Mesendoderm (in vitro differentiated cells): ENCODE measurements at regions not wholly inside any gene's neighbourhood (a gene's known extent, or its start where the extent isn't known, plus 50 kb on each side); places are given as distances from the start of the nearest gene placed in this dataset.

Source experiments
- DNase-seq: peaks from one replicate; pipeline ENCODE4 v3.0.0; 2013
- H2AK5ac ChIP-seq: 2 replicates; pipeline ENCODE4 v1.6.1; 2013; ENCODE audit warnings: low read length, inconsistent platforms
- H2BK120ac ChIP-seq: 2 replicates; pipeline ENCODE4 v1.6.1; 2013; ENCODE audit warnings: low read depth, mild to moderate bottlenecking, low read length, moderate library complexity, mixed read lengths
- H2BK15ac ChIP-seq: replicated peaks from 2 replicates; pipeline ENCODE4 v1.6.1; 2013; ENCODE audit warnings: low read depth, mild to moderate bottlenecking, moderate library complexity
- H2BK5ac ChIP-seq: 2 replicates; pipeline ENCODE4 v1.6.1; 2013; ENCODE audit warnings: low read length, inconsistent platforms
- H3K18ac ChIP-seq: 2 replicates; pipeline ENCODE4 v1.6.1; 2013; ENCODE audit warnings: mild to moderate bottlenecking, low read length, mixed read lengths
- H3K23ac ChIP-seq: one replicate; pipeline ENCODE4 v1.6.1; 2013; ENCODE audit warnings: low read length
- H3K27ac ChIP-seq: 2 replicates; pipeline ENCODE4 v1.5.1; 2013; ENCODE audit warnings: low read depth, mild to moderate bottlenecking, inconsistent platforms, low read length, moderate library complexity
- H3K27me3 ChIP-seq: 2 replicates; pipeline ENCODE4 v1.6.1; 2013; ENCODE audit warnings: low read length, control low read depth, mild to moderate bottlenecking, inconsistent platforms; ENCODE audit not compliant: insufficient read depth, poor library complexity
- H3K36me3 ChIP-seq: 2 replicates; pipeline ENCODE4 v1.6.1; 2013; ENCODE audit warnings: low read length, inconsistent platforms; ENCODE audit not compliant: control insufficient read depth, insufficient read depth
- H3K4ac ChIP-seq: one replicate; pipeline ENCODE4 v1.6.1; 2013; ENCODE audit warnings: low read depth, mild to moderate bottlenecking, low read length, moderate library complexity
- H3K4me1 ChIP-seq: 2 replicates; pipeline ENCODE4 v1.6.1; 2013; ENCODE audit warnings: low read depth, low read length, inconsistent platforms; ENCODE audit not compliant: control insufficient read depth
- H3K4me2 ChIP-seq: 2 replicates; pipeline ENCODE4 v1.6.1; 2013; ENCODE audit warnings: low read length
- H3K4me3 ChIP-seq: 2 replicates; pipeline ENCODE4 v1.5.1; 2013; ENCODE audit warnings: mild to moderate bottlenecking, low read length
- H3K56ac ChIP-seq: one replicate; pipeline ENCODE4 v1.6.1; 2013; ENCODE audit warnings: low read length
- H3K79me1 ChIP-seq: 2 replicates; pipeline ENCODE4 v1.6.1; 2013; ENCODE audit warnings: low read length, inconsistent platforms
- H3K79me2 ChIP-seq: 2 replicates; pipeline ENCODE4 v1.6.1; 2013; ENCODE audit warnings: mild to moderate bottlenecking, low read length; ENCODE audit not compliant: control insufficient read depth, insufficient read depth
- H3K9ac ChIP-seq: 2 replicates; pipeline ENCODE4 v1.6.1; 2013; ENCODE audit warnings: low read length, inconsistent platforms
- H4K5ac ChIP-seq: one replicate; pipeline ENCODE4 v1.6.1; 2013; ENCODE audit warnings: low read length
- H4K8ac ChIP-seq: one replicate; pipeline ENCODE4 v1.6.1; 2013; ENCODE audit warnings: low read depth, mild to moderate bottlenecking, control low read depth, low read length, moderate library complexity
- WGBS: extraction: QIAGEN DNeasy Blood & Tissue Kit; methylation state at CpG from one replicate; pipeline ENCODE4 v1.1.7; 2013; ENCODE audit warnings: low lambda C conversion rate, missing lambda C conversion rate; ENCODE audit not compliant: insufficient coverage; ENCODE audit errors: extremely low coverage; 5-methylcytosine and 5-hydroxymethylcytosine counted together

GRCh38 chrX:139209342-139209741 lies 321.2 kb upstream of the F9 start:
- H3K23ac ChIP-seq = no peak overlapping the region
- H3K27ac ChIP-seq = no peak overlapping the region
- H3K79me2 ChIP-seq = no peaks in the 10 kb centered on the region
- no CpG with 5 or more reads among the region's 5 CpGs for WGBS
- H2AK5ac ChIP-seq = no peak overlapping the region
- H3K4ac ChIP-seq = no peak overlapping the region
- H3K18ac ChIP-seq = no peak overlapping the region
- H3K36me3 ChIP-seq = no peaks in the 10 kb centered on the region
- no peaks in the 10 kb centered on the region for H3K79me1 ChIP-seq
- no peak overlapping the region for H2BK15ac ChIP-seq
- H3K4me1 ChIP-seq = peaks cover 3% of the 10 kb centered on the region
- H4K5ac ChIP-seq = no peak overlapping the region
- no peak overlapping the region for H3K9ac ChIP-seq
- no peaks in the 10 kb centered on the region for H3K27me3 ChIP-seq
- no peak overlapping the region for H4K8ac ChIP-seq
- no peak overlapping the region for H3K4me3 ChIP-seq
- H2BK5ac ChIP-seq = no peak overlapping the region
- no peak overlapping the region for H3K56ac ChIP-seq
- H3K4me2 ChIP-seq = no peak overlapping the region
- H2BK120ac ChIP-seq = no peak overlapping the region
- DNase-seq = no peak

- peaks cover 3% of the 10 kb centered on the region for H3K4me1 ChIP-seq
- no peak overlapping the region for H3K18ac ChIP-seq
- no peak overlapping the region for H4K5ac ChIP-seq
- no peak overlapping the region for H2BK120ac ChIP-seq
- no peak overlapping the region for H2BK15ac ChIP-seq
- no peaks in the 10 kb centered on the region for H3K27me3 ChIP-seq
- no peak overlapping the region for H3K4me3 ChIP-seq
- H4K8ac ChIP-seq = no peak overlapping the region
- H3K36me3 ChIP-seq = no peaks in the 10 kb centered on the region
- no peak overlapping the region for H3K9ac ChIP-seq
- no peak overlapping the region for H3K23ac ChIP-seq
- no peak overlapping the region for H3K4me2 ChIP-seq
- no peak overlapping the region for H3K27ac ChIP-seq
- H2BK5ac ChIP-seq = no peak overlapping the region
- H3K4ac ChIP-seq = no peak overlapping the region
- DNase-seq = no peak
- no peaks in the 10 kb centered on the region for H3K79me2 ChIP-seq
- H3K56ac ChIP-seq = no peak overlapping the region
- no peaks in the 10 kb centered on the region for H3K79me1 ChIP-seq
- H2AK5ac ChIP-seq = no peak overlapping the region
These were observed 322.9 kb upstream of the F9 start for GRCh38 chrX:139207655-139208054.

- H2AK5ac ChIP-seq = no peak overlapping the region
- no peak overlapping the region for H4K8ac ChIP-seq
- H3K56ac ChIP-seq = no peak overlapping the region
- H3K27me3 ChIP-seq = no peaks in the 10 kb centered on the region
- H3K9ac ChIP-seq = no peak overlapping the region
- H3K27ac ChIP-seq = no peak overlapping the region
- no peak overlapping the region for H3K23ac ChIP-seq
- no peaks in the 10 kb centered on the region for H3K79me1 ChIP-seq
- H3K36me3 ChIP-seq = no peaks in the 10 kb centered on the region
- no peak overlapping the region for H3K18ac ChIP-seq
- no peak for DNase-seq
- H3K4ac ChIP-seq = no peak overlapping the region
- H4K5ac ChIP-seq = no peak overlapping the region
- no peak overlapping the region for H2BK15ac ChIP-seq
- no peak overlapping the region for H2BK120ac ChIP-seq
- no peak overlapping the region for H3K4me3 ChIP-seq
- WGBS = no CpG with 5 or more reads among the region's 3 CpGs
- H3K4me1 ChIP-seq = peaks cover 1% of the 10 kb centered on the region
- H3K79me2 ChIP-seq = no peaks in the 10 kb centered on the region
- no peak overlapping the region for H2BK5ac ChIP-seq
- H3K4me2 ChIP-seq = no peak overlapping the region
These were observed 323.6 kb upstream of the F9 start for GRCh38 chrX:139206914-139207313.

- no peak overlapping the region for H3K4ac ChIP-seq
- no peaks in the 10 kb centered on the region for H3K36me3 ChIP-seq
- no CpG with 5 or more reads among the region's 58 CpGs for WGBS
- no peaks in the 10 kb centered on the region for H3K79me1 ChIP-seq
- H3K4me3 ChIP-seq = peak overlapping the region; percentile 51
- no peaks in the 10 kb centered on the region for H3K4me1 ChIP-seq
- no peak overlapping the region for H2BK120ac ChIP-seq
- no peak overlapping the region for H2BK5ac ChIP-seq
- peak overlapping the region; percentile 71 for H3K9ac ChIP-seq
- no peak overlapping the region for H3K27ac ChIP-seq
- peak overlapping the region; percentile 87 for H3K18ac ChIP-seq
- peak overlapping the region; percentile 88 for H3K56ac ChIP-seq
- H4K5ac ChIP-seq = no peak overlapping the region
- H2AK5ac ChIP-seq = no peak overlapping the region
- H3K23ac ChIP-seq = no peak overlapping the region
- H2BK15ac ChIP-seq = no peak overlapping the region
- no peak overlapping the region for H4K8ac ChIP-seq
- DNase-seq = peak; percentile 82
- peak overlapping the region; percentile 67 for H3K4me2 ChIP-seq
- H3K27me3 ChIP-seq = no peaks in the 10 kb centered on the region
- H3K79me2 ChIP-seq = no peaks in the 10 kb centered on the region
These were observed 325.5 kb upstream of the F9 start for GRCh38 chrX:139204898-139205667.

GRCh38 chrX:139204571-139204897 lies 326.0 kb upstream of the F9 start:
- no CpG with 5 or more reads among the region's 20 CpGs for WGBS
- no peak overlapping the region for H2AK5ac ChIP-seq
- H3K18ac ChIP-seq = peak overlapping the region; percentile 87
- no peak overlapping the region for H3K4me2 ChIP-seq
- peak overlapping the region; percentile 73 for H3K4ac ChIP-seq
- H4K5ac ChIP-seq = no peak overlapping the region
- no peak overlapping the region for H4K8ac ChIP-seq
- H3K36me3 ChIP-seq = no peaks in the 10 kb centered on the region
- no peaks in the 10 kb centered on the region for H3K79me2 ChIP-seq
- H3K4me3 ChIP-seq = peak overlapping the region; percentile 25
- no peak overlapping the region for H2BK120ac ChIP-seq
- peak overlapping the region; percentile 81 for H3K56ac ChIP-seq
- H3K9ac ChIP-seq = peak overlapping the region; percentile 71
- H3K23ac ChIP-seq = no peak overlapping the region
- H2BK15ac ChIP-seq = peak overlapping the region; percentile 14
- H2BK5ac ChIP-seq = no peak overlapping the region
- H3K4me1 ChIP-seq = no peaks in the 10 kb centered on the region
- H3K27ac ChIP-seq = no peak overlapping the region
- H3K79me1 ChIP-seq = no peaks in the 10 kb centered on the region
- no peak for DNase-seq
- no peaks in the 10 kb centered on the region for H3K27me3 ChIP-seq
